Endothelial cell of umbilical vein (primary cell): ENCODE measurements at regions not wholly inside any gene's neighbourhood (a gene's known extent, or its start where the extent isn't known, plus 50 kb on each side); places are given as distances from the start of the nearest gene placed in this dataset.
"Not testable (repeated sequence)": the region's sequence is repeated elsewhere in the genome, so short reads cannot be mapped to it uniquely, and the experiment has no call there.

Experiments used
- BruUV-seq: library from RNA; stranded (reverse); fragments of 400-500 nt; replicated peaks from 2 replicates; lab custom pipeline; 2021; lab: Mats Ljungman, UMichigan
- CTCF ChIA-PET: fragments of 300-600, 350-600 bp; sonication (Branson Sonifier 250); formaldehyde crosslinking; loops from one replicate; lab custom pipeline; 2021; ENCODE audit warnings: antibody characterized with exemption, inconsistent platforms; lab: Charles Lee
- POLR2A ChIA-PET: fragments of 300-600, 350-600 bp; sonication (Branson Sonifier 250); formaldehyde crosslinking; loops from one replicate; lab custom pipeline; 2021; ENCODE audit warnings: antibody characterized with exemption, inconsistent platforms; lab: Charles Lee
- DNase-seq: peaks from one replicate; pipeline ENCODE4 v3.0.0-alpha.2; 2011; ENCODE audit warnings: low read depth, low spot score
- FAIRE-seq: peaks from 2 replicates; lab custom pipeline; 2011; peaks lifted over from hg19 to GRCh38; lab: Jason Lieb, UNC
- H2AFZ ChIP-seq: 2 replicates; pipeline ENCODE4 v1.6.0; 2012; ENCODE audit warnings: low read depth, low read length, control low read depth, inconsistent platforms
- H3K27ac ChIP-seq: 2 replicates; pipeline ENCODE4 v1.5.1; 2011; ENCODE audit warnings: low read depth, mild to moderate bottlenecking, control low read depth, low read length, moderate library complexity; ENCODE audit not compliant: insufficient read depth
- H3K27me3 ChIP-seq, 2 experiments: 2 replicates each; pipeline versions ENCODE4 v1.6.0 to v1.6.1; 2011; ENCODE audit warnings: low read length in 2 of 2, mixed read lengths in 1 of 2; ENCODE audit not compliant: control insufficient read depth in 2 of 2, insufficient read depth in 2 of 2
- H3K36me3 ChIP-seq, 2 experiments: 2 replicates in 1 of 2; 3 replicates in 1 of 2; pipeline ENCODE4 v1.5.1; 2011; ENCODE audit warnings: low read length in 2 of 2, mild to moderate bottlenecking in 1 of 2, moderate library complexity in 1 of 2; ENCODE audit not compliant: control insufficient read depth in 2 of 2, insufficient read depth in 2 of 2; ENCODE audit errors: extremely low read depth in 1 of 2
- H3K4me1 ChIP-seq: 3 replicates; pipeline ENCODE4 v1.5.1; 2011; ENCODE audit warnings: mild to moderate bottlenecking, low read length; ENCODE audit not compliant: control insufficient read depth, insufficient read depth; ENCODE audit errors: extremely low read depth
- H3K4me2 ChIP-seq: 2 replicates; pipeline ENCODE4 v1.6.1; 2011; ENCODE audit warnings: low read length, control low read depth, mixed read lengths; ENCODE audit not compliant: insufficient read depth
- H3K4me3 ChIP-seq, 3 experiments: fragments of 200-600 bp in 1 of 3; sonication (generic), shearing (Covaris generic) in 1 of 3; replicated peaks in 1 of 3; 2 replicates each; pipeline ENCODE4 v1.5.1; 2011 to 2016; ENCODE audit warnings: control low read depth in 3 of 3, low read length in 3 of 3, mild to moderate bottlenecking in 2 of 3, inconsistent platforms in 1 of 3, low read depth in 1 of 3, moderate library complexity in 1 of 3; ENCODE audit not compliant: insufficient read depth in 1 of 3
- H3K79me2 ChIP-seq: 2 replicates; pipeline ENCODE4 v1.6.0; 2012; ENCODE audit warnings: low read length, inconsistent platforms; ENCODE audit not compliant: control insufficient read depth, insufficient read depth
- H3K9ac ChIP-seq: replicated peaks from 2 replicates; pipeline ENCODE3; 2011; ENCODE audit warnings: low read length, control low read depth; ENCODE audit not compliant: insufficient read depth; ENCODE audit errors: extremely low read depth
- H3K9me1 ChIP-seq: replicated peaks from 3 replicates; pipeline ENCODE4 v1.6.0; 2011; ENCODE audit warnings: mild to moderate bottlenecking, low read length; ENCODE audit not compliant: control insufficient read depth, insufficient read depth; ENCODE audit errors: extremely low read depth
- H3K9me3 ChIP-seq: replicated peaks from 2 replicates; pipeline ENCODE4 v1.5.1; 2012; ENCODE audit warnings: low read length, inconsistent platforms; ENCODE audit not compliant: control insufficient read depth, insufficient read depth
- H4K20me1 ChIP-seq: replicated peaks from 2 replicates; pipeline ENCODE3; 2011; ENCODE audit warnings: mild to moderate bottlenecking, low read length; ENCODE audit not compliant: control insufficient read depth, insufficient read depth; ENCODE audit errors: extremely low read depth
- EZH2 ChIP-seq: IDR thresholded peaks from 2 replicates; pipeline ENCODE4 v1.6.1; 2012; ENCODE audit warnings: borderline replicate concordance, low read depth, mild to moderate bottlenecking, moderate library complexity, low read length, inconsistent platforms; ENCODE audit not compliant: severe bottlenecking
- FOS ChIP-seq: IDR thresholded peaks from 2 replicates; pipeline ENCODE4 v1.6.1; 2011; ENCODE audit warnings: mild to moderate bottlenecking, low read length, moderate library complexity, borderline replicate concordance; ENCODE audit not compliant: insufficient read depth
- GATA2 ChIP-seq: IDR thresholded peaks from 2 replicates; pipeline ENCODE4 v1.7.0; 2011; ENCODE audit warnings: low read depth, mild to moderate bottlenecking, moderate library complexity, mixed read lengths, low read length; ENCODE audit not compliant: insufficient read length, insufficient read depth
- JUN ChIP-seq: IDR thresholded peaks from 2 replicates; pipeline ENCODE4 v1.6.1; 2011; ENCODE audit warnings: borderline replicate concordance, low read depth; ENCODE audit not compliant: insufficient read length, insufficient read depth
- MYC ChIP-seq: IDR thresholded peaks from one replicate; pipeline ENCODE4 v1.6.1; 2011; ENCODE audit warnings: mild to moderate bottlenecking, low read depth, low read length
- POLR2A ChIP-seq: IDR thresholded peaks from 2 replicates; pipeline ENCODE4 v1.6.1; 2012; ENCODE audit warnings: low read depth, mild to moderate bottlenecking, control low read depth, low read length
- POLR2AphosphoS5 ChIP-seq: IDR thresholded peaks from 2 replicates; pipeline ENCODE4 v1.6.1; 2012; ENCODE audit warnings: low read depth, mild to moderate bottlenecking, control low read depth, low read length, moderate library complexity; ENCODE audit not compliant: insufficient read depth
- dilution Hi-C: fragments of 300-500 bp; cut with MboI; formaldehyde crosslinking; loops from one replicate; pipeline ENCODE4 v1.15.0; 2019; ENCODE audit warnings: low sequenced_read_pairs; ENCODE audit not compliant: extremely low pct_ligation_motif_present
- intact Hi-C: fragments of 100-400 bp; cut with micrococcal nuclease; formaldehyde crosslinking; loops from one replicate; pipeline ENCODE4 v1.10.0; 2022
- TF ChIP-seq, protein P1 (sequence below), 2 donors: IDR thresholded peaks; 1 replicate in 1 of 2; 2 replicates in 1 of 2; pipeline ENCODE4 v1.5.1; 2011; ENCODE audit warnings: low read length in 2 of 2, mild to moderate bottlenecking in 2 of 2, moderate library complexity in 2 of 2, control low read depth in 1 of 2, inconsistent platforms in 1 of 2, low read depth in 1 of 2; ENCODE audit not compliant: insufficient read depth in 1 of 2; ENCODE audit errors: extremely low read depth in 1 of 2
- TF ChIP-seq, protein P2 (sequence below): IDR thresholded peaks from 2 replicates; pipeline ENCODE4 v1.6.1; 2011; ENCODE audit not compliant: insufficient read depth, insufficient read length

DNA sequence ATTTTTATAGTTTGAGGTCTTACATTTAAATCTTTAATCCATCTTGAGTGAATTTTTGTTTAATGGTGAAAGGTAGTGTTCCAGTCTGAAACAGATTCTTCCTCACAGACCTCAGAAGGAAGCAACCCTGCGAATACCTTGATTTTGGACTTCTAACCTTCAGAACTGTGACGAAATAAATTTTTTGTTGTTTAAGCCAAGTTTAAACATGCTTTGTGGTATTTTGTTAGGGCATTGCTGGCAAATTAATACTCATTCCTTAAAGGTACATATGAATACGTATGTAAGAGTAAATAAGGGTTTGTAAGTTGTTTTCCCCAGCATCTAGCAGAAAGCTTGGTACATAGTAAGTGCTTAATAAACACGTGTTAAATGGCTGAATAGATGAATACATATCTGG, 100.3 kb downstream of the SEC16B start:
- TF ChIP-seq, protein P1, sequence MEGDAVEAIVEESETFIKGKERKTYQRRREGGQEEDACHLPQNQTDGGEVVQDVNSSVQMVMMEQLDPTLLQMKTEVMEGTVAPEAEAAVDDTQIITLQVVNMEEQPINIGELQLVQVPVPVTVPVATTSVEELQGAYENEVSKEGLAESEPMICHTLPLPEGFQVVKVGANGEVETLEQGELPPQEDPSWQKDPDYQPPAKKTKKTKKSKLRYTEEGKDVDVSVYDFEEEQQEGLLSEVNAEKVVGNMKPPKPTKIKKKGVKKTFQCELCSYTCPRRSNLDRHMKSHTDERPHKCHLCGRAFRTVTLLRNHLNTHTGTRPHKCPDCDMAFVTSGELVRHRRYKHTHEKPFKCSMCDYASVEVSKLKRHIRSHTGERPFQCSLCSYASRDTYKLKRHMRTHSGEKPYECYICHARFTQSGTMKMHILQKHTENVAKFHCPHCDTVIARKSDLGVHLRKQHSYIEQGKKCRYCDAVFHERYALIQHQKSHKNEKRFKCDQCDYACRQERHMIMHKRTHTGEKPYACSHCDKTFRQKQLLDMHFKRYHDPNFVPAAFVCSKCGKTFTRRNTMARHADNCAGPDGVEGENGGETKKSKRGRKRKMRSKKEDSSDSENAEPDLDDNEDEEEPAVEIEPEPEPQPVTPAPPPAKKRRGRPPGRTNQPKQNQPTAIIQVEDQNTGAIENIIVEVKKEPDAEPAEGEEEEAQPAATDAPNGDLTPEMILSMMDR (IDR thresholded peaks at IDR 0.05; ENCODE audit: extremely low read depth in 1 of 2, insufficient read depth in 1 of 2, low read depth in 1 of 2, low read length in 2 of 2), result no peak
- TF ChIP-seq POLR2A (no peak), JUN (no peak), POLR2AphosphoS5 (no peak), MYC (no peak), FOS (no peak), GATA2 (no peak), EZH2 (no peak)
- TF ChIP-seq, protein P2, sequence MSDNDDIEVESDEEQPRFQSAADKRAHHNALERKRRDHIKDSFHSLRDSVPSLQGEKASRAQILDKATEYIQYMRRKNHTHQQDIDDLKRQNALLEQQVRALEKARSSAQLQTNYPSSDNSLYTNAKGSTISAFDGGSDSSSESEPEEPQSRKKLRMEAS, result no peak
- ChIA-PET CTCF (no interaction called here), POLR2A (no interaction called here)
- Histone ChIP-seq H4K20me1 (no peaks in the 10 kb centered on the region), H3K4me1 (no peaks in the 10 kb centered on the region), H3K9me3 (no peaks in the 10 kb centered on the region), H3K79me2 (no peaks in the 10 kb centered on the region), H2AFZ (no peak overlapping the region), H3K27me3 (no peaks in the 10 kb centered on the region), H3K4me2 (no peak overlapping the region), H3K9me1 (no peaks in the 10 kb centered on the region), H3K4me3 (no peak overlapping the region), H3K27ac (no peak overlapping the region), H3K9ac (no peak overlapping the region), H3K36me3 (no peaks in the 10 kb centered on the region)
- BruUV-seq, result no TSS peak
- no peak for FAIRE-seq
- intact Hi-C loops, result no loop called here
- no peak for DNase-seq
- dilution Hi-C loops, result no loop called here

DNA sequence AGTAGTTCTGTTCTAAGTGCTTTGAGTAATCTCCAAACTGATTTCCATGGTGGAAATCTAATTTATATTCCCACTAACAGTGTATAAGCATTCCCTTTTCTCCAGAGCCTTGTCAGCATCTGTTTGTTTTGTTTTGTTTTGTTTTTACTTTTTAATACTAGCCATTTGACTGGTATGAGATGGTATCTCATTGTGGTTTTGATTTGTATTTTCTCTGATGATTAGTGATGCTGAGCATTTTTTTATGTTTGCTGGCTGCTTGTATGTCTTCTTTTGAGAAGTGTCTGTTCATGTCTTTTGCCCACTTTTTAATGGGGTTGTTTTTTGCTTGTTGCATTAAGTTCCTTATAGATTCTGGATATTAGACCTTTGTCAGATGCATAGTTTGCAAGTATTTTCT, 100.8 kb downstream of the SEC16B start:
- H3K4me1 ChIP-seq, POLR2A ChIA-PET, H3K9me1 ChIP-seq, H4K20me1 ChIP-seq, H3K9me3 ChIP-seq, CTCF ChIA-PET, dilution Hi-C loops, FAIRE-seq, intact Hi-C loops, H3K36me3 ChIP-seq, H3K79me2 ChIP-seq, H3K27me3 ChIP-seq, H3K27ac ChIP-seq, H3K9ac ChIP-seq, H3K4me3 ChIP-seq, BruUV-seq, DNase-seq, H3K4me2 ChIP-seq, H2AFZ ChIP-seq: not testable (repeated sequence)
